GM19455 (cell line): ENCODE measurements at regions not wholly inside any gene's neighbourhood (a gene's known extent, or its start where the extent isn't known, plus 50 kb on each side); places are given as distances from the start of the nearest gene placed in this dataset.

Experiments
- ATAC-seq: cut with Tn5 transposase; IDR thresholded peaks from one replicate; pipeline ENCODE4 v1.9.1; 2021; ENCODE audit not compliant: unreplicated experiment

- ATAC-seq = no peak
These were observed 57.3 kb downstream of the HHEX start for GRCh38 chr10:92747066-92747465.

GRCh38 chr10:92747600-92747999 lies 57.8 kb downstream of the HHEX start:
- ATAC-seq = no peak

DNA sequence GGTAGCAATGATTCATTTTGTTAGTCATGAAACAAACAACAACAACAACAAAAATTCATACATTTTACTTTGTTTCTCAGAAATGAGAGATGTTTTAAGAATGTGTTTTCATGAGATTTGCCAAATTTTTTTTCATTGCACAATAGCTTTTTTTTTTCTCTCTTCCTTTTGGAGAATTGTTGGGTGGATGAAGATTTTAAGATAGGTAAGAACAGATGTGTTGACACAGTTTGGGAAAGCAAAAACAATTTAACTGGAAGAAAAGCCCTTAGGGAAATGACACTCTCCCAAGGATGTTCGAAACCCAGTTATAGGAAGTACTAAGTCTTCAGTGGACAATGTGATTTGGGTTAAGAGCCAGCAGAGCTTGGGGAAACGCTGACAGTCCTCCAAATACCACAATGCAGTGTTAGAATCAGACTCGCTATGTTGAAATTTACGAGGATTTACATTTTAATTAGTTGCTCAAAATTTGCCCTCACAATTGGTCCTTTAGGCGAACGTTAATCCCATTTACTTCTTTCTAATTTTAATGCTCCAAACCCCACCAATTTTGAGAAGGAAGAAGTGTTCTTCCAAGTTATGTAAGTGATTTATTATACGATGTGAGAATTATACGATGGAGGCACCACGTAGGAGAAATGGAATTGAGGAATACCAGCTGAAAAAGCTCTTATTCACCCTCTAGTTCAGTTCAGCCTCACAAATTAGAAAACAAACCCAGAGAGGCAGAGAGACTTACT lies 61.2 kb downstream of the HHEX start:
- ATAC-seq = no peak

GRCh38 chr10:92751534-92751811 lies 61.7 kb downstream of the HHEX start:
- no peak for ATAC-seq

DNA sequence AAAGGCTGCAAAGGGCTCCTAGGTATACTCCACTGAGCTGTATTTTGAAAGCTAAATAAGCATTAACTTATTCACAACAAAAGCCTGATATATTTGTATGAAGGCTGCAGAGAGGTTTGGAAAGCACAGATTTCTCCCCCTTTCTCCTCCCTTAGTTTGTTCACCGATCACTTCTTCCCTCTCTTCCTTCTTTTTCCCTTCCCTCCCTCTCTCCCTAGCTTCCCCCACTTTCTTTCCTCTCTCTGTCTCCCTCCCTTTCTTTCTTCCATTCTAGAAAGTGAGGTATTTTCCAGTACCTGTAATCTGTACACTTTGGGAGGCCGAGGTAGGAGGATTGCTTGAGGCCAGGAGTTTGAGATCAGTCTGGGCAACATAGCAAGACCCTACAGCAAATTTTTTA lies 62.1 kb downstream of the HHEX start:
- no peak for ATAC-seq

GRCh38 chr10:92753865-92754264 lies 64.1 kb downstream of the HHEX start:
- ATAC-seq = no peak

- ATAC-seq = no peak
These were observed 66.0 kb downstream of the HHEX start for GRCh38 chr10:92755725-92756124.

DNA sequence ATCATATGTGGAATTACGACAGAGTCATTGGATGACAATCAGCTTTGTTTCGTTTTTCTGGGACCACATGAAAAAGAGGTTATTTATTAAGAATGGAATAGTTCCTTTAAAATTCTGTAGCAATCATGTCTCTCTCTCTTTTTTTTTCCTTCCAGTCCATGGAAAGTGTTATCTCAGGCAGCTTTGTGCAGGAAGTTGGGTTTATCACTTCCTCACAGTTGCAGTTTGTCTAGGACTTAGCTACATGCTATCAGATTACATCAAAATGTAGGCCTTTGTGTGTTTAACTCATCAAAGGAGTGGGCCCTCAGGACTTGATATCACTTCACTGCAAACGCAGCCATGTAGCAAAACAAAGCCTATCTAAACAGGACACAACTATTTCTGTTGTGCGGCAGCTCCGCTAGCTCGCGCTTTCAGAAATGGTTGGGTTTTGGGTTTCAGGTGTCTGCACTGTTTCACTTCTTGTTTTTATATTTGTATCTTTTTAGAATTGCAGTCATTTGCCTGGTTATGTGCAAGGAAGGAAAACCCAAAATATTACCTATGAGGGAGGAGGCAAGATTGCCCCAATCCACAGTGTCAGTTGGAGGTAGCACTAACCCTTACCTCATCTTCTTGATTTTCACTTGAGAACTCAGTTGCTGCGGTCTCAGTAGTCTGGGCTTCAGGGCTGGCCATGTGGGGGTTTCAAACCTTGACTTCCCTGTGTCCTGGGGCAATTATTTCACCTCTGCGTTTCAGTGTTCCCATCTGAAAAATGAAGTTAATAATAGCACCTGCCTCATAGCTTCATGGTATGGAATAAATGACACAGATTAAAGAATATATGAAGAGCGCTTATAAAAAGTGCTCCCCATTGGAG lies 66.7 kb downstream of the HHEX start:
- peak; percentile 91 for ATAC-seq

DNA sequence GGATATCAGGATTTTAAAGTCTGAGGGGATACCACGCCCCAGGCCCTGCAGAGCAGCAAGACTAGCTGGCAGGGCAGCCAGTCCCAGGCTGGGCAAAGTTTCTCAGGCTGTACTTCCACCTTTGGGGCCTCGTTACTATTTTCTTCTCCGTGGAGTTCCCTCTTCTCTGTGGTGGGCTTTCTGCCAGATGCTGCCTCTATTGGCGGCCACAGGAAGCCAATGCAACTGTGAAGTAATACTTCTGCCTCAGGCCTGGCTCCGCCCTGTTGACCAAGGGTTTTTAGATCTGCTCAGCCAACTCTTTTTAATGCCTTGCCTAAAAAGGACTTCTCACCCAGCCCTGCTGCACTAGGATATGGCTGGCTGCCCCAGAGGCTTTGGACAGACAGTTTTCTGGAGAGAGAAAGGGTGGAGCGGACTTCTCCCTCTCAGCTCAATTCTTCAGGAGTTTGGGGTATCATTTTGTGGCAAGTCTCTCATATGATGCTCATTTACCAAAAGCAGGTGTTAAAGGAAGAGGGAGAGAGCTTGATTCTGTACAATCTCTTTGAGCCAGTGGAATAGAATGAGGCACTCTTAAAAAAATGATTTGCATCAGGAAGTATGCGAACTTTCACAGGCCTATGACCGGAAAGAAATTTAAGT lies 67.4 kb downstream of the HHEX start:
- peak; percentile 73 for ATAC-seq

GRCh38 chr10:92757711-92758104 lies 68.0 kb downstream of the HHEX start:
- ATAC-seq = no peak

GRCh38 chr10:92758594-92758993 lies 68.8 kb downstream of the HHEX start:
- no peak for ATAC-seq

- no peak for ATAC-seq
These were observed 70.9 kb downstream of the HHEX start for GRCh38 chr10:92760609-92761008.

DNA sequence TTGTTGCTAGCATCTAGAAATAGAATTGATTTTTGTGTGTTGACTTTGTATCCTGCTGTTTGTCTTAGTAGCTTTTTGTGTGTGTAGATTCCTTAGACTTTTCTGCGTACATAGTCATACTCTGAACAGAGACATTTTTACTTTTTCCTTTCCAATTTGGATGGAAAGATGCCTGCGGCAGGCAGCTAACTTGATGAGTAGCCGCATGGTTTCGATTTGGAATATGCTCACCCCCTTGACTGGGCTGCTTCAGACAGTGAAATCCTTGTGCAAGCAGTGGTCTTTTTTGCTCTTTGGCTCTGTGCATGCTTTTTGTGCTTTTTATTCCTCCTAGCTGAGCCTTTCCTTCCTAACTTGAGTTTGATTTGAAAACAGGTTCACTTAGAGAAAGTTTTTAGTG lies 71.8 kb downstream of the HHEX start:
- ATAC-seq = no peak

DNA sequence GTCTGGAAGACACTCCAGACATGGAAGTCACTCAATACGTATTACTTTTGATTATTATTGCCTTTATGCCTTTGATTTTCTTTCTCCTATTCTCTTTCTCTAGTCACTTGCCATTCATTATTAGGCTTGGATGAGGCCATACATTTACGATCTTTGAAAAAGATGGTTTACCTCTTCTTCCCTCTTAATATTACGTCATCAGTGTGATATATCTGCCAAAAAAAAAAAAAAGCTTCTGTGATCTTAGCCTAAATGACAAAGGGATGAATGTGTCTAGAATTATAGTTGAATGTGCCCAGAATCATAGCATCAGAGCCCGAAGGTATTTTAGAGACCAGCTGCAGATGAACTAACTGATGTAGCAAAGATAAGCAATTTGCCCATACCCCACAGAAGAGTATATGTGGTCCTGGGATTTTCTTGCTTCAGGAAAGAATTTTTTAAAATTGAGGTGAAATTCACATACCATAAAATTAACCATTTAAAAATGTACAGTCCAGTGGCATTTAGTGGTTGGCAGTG lies 73.9 kb downstream of the HHEX start:
- no peak for ATAC-seq

DNA sequence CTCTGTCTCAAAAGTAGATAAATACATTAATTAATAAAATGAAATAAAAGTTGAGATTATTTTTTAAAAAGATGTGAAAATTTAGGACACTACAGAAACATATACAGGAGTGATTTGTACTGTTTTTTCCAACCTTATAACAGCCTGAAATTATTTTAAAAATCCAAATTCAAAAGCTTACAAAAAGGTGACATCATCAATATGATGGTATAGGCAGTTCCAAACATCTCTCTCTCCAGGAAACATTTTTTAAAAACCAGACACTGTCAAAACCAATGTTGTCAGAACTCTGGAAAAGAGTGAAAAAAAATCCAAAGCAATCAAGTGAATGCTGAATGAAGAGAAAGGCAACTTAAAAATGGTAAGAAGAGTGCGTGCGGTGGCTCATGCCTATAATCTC lies 76.7 kb downstream of the HHEX start:
- ATAC-seq = no peak

GRCh38 chr10:92768104-92768503 lies 78.3 kb downstream of the HHEX start:
- no peak for ATAC-seq

GRCh38 chr10:92773776-92774175 lies 74.5 kb upstream of the EXOC6 start:
- no peak for ATAC-seq

DNA sequence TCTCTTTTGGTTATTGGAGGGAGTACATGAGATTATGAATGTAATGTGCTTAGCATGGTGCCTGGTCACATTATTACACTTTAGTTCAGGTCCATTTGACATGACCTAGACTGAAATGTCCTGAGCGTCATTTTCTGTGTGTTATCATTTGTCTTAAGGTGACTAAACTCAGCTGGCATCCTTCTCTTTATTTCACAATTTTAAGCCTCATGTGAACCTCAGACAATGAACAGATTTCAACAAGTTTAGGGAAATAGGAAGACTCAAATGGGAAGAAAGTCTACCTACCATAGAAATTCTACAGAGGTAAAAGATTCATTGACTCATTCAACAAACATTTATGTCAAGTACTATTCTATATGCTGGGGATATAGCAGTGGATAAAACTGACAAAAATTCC lies 70.2 kb upstream of the EXOC6 start:
- no peak for ATAC-seq

- no peak for ATAC-seq
These were observed 63.2 kb upstream of the EXOC6 start for GRCh38 chr10:92785118-92785517.

DNA sequence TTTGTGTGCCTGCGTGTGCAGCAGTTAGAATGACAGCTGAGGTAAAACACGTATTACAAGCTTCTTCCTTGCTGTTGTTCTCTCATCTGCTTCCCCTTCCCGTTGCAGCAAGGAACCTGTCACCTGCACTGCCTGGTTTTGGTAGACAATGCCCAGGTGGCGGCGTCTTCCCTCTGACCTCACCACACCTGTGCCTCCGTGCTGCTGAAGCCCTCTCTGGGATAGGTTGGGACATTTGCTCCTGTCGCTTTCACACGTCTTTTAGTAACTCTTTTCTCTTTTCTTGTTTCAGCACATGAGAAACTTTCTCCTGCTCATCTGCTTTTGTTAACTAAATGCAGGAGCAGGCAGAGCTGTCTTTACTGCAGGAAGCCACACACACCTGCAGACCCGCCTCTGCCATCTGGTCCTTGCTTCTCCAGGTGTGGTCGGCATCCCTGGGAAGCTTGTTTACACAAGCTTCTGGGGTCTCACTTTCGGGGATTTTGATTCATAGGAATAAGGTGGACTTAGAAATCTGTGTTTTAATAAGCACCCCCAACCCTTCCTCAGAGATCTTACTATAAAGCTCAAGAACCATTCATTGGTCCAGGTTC lies 60.7 kb upstream of the EXOC6 start:
- ATAC-seq = no peak

DNA sequence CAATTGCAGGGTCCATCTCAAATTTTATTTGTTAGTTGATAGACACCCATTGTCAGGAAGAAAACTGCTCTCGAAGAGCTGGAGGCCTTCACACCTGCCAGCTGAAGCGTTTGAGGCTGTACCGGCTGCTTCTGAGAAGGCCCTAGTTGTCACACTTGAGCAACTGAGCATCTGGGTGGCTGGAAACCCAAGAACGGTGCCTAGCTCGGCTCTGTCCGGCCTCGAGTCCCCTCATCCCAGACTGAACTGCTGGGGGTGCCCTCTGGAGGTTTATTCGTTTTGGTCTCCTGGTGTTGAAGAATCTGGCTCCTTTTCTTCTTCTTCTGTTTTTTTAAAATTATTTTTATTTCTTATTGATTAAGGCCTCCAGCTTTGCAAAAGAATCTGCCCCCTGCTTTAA lies 59.3 kb upstream of the EXOC6 start:
- ATAC-seq = no peak

DNA sequence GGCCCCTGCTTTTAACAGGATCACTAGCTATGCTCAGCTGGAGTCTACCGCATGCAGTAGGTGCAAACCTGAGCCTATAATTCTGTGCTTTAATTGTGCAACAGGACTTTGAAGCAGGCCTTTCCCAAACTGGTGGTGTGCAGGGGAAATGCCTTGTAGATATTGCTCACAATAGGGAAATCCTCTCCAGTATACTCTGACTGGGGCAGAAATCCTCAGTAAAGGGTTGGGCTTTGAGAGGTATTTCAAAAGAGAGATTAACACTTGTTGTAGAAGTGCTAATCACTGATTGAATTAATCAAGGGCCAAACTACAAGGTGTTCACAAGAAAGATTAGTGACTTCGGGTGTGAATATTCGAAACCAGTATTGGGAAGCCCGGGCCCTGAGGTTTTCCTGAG lies 58.5 kb upstream of the EXOC6 start:
- no peak for ATAC-seq
